SK-N-MC (cell line): ENCODE measurements at regions not wholly inside any gene's neighbourhood (a gene's known extent, or its start where the extent isn't known, plus 50 kb on each side); places are given as distances from the start of the nearest gene placed in this dataset.

Source experiments
- DNase-seq: peaks from one replicate; pipeline ENCODE4 v3.0.0-alpha.2; 2011; ENCODE audit warnings: low read depth, low spot score
- H3K27ac ChIP-seq: fragments of 200-600 bp; sonication (generic); 2 replicates; pipeline ENCODE4 v1.5.1; 2016; ENCODE audit warnings: mixed run types
- H3K36me3 ChIP-seq: fragments of 200-600 bp; sonication (generic); 2 replicates; pipeline ENCODE4 v1.6.1; 2017; ENCODE audit warnings: antibody characterized with exemption, low read length, mixed read lengths; ENCODE audit not compliant: insufficient read depth
- H3K4me3 ChIP-seq: fragments of 200-600 bp; sonication (generic); 2 replicates; pipeline ENCODE4 v1.5.1; 2016
- H3K9ac ChIP-seq: fragments of 200-600 bp; sonication (generic); 2 replicates; pipeline ENCODE4 v1.8.0; 2017; ENCODE audit warnings: mixed run types, mixed read lengths; ENCODE audit not compliant: insufficient read length
- H3K9me3 ChIP-seq: fragments of 200-600 bp; sonication (generic); 2 replicates; pipeline ENCODE4 v1.6.1; 2017; ENCODE audit warnings: low read depth, mild to moderate bottlenecking, antibody characterized with exemption, low read length, moderate library complexity, mixed read lengths
- EZH2 ChIP-seq: fragments of 200-600 bp; sonication (generic); IDR thresholded peaks from one replicate; pipeline ENCODE4 v1.6.1; 2017; ENCODE audit warnings: antibody characterized with exemption
- FOXP2 ChIP-seq: optimal IDR thresholded peaks from 2 replicates; pipeline ENCODE3; 2011; ENCODE audit warnings: mild to moderate bottlenecking, moderate library complexity; ENCODE audit not compliant: insufficient read depth; ENCODE audit errors: extremely low read length, control extremely low read depth
- POLR2AphosphoS5 ChIP-seq: IDR thresholded peaks from 2 replicates; pipeline ENCODE4 v1.6.1; 2012; ENCODE audit warnings: mild to moderate bottlenecking, low read depth, low read length, borderline replicate concordance

- no peak for DNase-seq
- Histone ChIP-seq H3K4me3 (no peak overlapping the region), H3K9ac (no peak overlapping the region), H3K27ac (no peak overlapping the region), H3K36me3 (no peaks in the 10 kb centered on the region), H3K9me3 (no peaks in the 10 kb centered on the region)
- no peak for TF ChIP-seq POLR2AphosphoS5
- TF ChIP-seq EZH2, result no peak
- no peak for TF ChIP-seq FOXP2
These were observed 203.9 kb upstream of the C14orf180 start for GRCh38 chr14:104375551-104376201.

- Histone ChIP-seq H3K36me3 (no peaks in the 10 kb centered on the region), H3K9ac (no peak overlapping the region), H3K27ac (no peak overlapping the region), H3K9me3 (no peaks in the 10 kb centered on the region), H3K4me3 (no peak overlapping the region)
- no peak for DNase-seq
- TF ChIP-seq POLR2AphosphoS5, result no peak
- no peak for TF ChIP-seq FOXP2
- TF ChIP-seq EZH2, result no peak
These were observed 203.1 kb upstream of the C14orf180 start for GRCh38 chr14:104376202-104377140.

- Histone ChIP-seq H3K9ac (no peak overlapping the region), H3K36me3 (no peaks in the 10 kb centered on the region), H3K27ac (no peak overlapping the region), H3K9me3 (no peaks in the 10 kb centered on the region), H3K4me3 (no peak overlapping the region)
- DNase-seq, result no peak
- TF ChIP-seq FOXP2 (no peak), EZH2 (no peak), POLR2AphosphoS5 (no peak)
These were observed 202.3 kb upstream of the C14orf180 start for GRCh38 chr14:104377256-104377655.

- Histone ChIP-seq H3K9me3 (no peaks in the 10 kb centered on the region), H3K4me3 (no peak overlapping the region), H3K9ac (no peak overlapping the region), H3K27ac (no peak overlapping the region), H3K36me3 (no peaks in the 10 kb centered on the region)
- no peak for DNase-seq
- TF ChIP-seq EZH2, result no peak
- no peak for TF ChIP-seq POLR2AphosphoS5
- no peak for TF ChIP-seq FOXP2
These were observed 200.9 kb upstream of the C14orf180 start for GRCh38 chr14:104378698-104379113.

GRCh38 chr14:104382361-104383087 is 197.0 kb upstream of the C14orf180 start:
- no peaks in the 10 kb centered on the region for H3K9me3 ChIP-seq
- no peaks in the 10 kb centered on the region for H3K36me3 ChIP-seq
- DNase-seq, result no peak
- TF ChIP-seq FOXP2 (no peak), EZH2 (no peak), POLR2AphosphoS5 (no peak)
- no peak overlapping the region for H3K27ac ChIP-seq
- no peak overlapping the region for H3K4me3 ChIP-seq
- no peak overlapping the region for H3K9ac ChIP-seq

- no peaks in the 10 kb centered on the region for H3K9me3 ChIP-seq
- no peak for TF ChIP-seq POLR2AphosphoS5
- no peak for TF ChIP-seq FOXP2
- no peak for TF ChIP-seq EZH2
- H3K4me3 ChIP-seq, result no peak overlapping the region
- no peak overlapping the region for H3K9ac ChIP-seq
- no peaks in the 10 kb centered on the region for H3K36me3 ChIP-seq
- no peak overlapping the region for H3K27ac ChIP-seq
- no peak for DNase-seq
These were observed 196.2 kb upstream of the C14orf180 start for GRCh38 chr14:104383088-104383995.

GRCh38 chr14:104383996-104384775 is 195.4 kb upstream of the C14orf180 start:
- no peaks in the 10 kb centered on the region for H3K9me3 ChIP-seq

More at GRCh38 chr14:104383996-104384775, 195.4 kb upstream of the C14orf180 start:
- Histone ChIP-seq H3K9ac (no peak overlapping the region), H3K4me3 (no peak overlapping the region), H3K27ac (no peak overlapping the region), H3K36me3 (no peaks in the 10 kb centered on the region)
- TF ChIP-seq POLR2AphosphoS5 (no peak), FOXP2 (no peak), EZH2 (no peak)
- no peak for DNase-seq
